HL-60 (cell line): ENCODE measurements at regions not wholly inside any gene's neighbourhood (a gene's known extent, or its start where the extent isn't known, plus 50 kb on each side); places are given as distances from the start of the nearest gene placed in this dataset.

Experiments
- POLR2AphosphoS5 ChIP-seq: IDR thresholded peaks from 2 replicates; pipeline ENCODE4 v1.6.1; 2012; ENCODE audit warnings: low read depth
- TF ChIP-seq, protein P1 (sequence below): IDR thresholded peaks from one replicate; pipeline ENCODE4 v1.5.1; 2011; ENCODE audit warnings: low read length, control low read depth, inconsistent platforms; ENCODE audit not compliant: insufficient read depth

GRCh38 chr2:70385966-70386595, 84.2 kb upstream of the FAM136A start:
- TF ChIP-seq, protein P1, sequence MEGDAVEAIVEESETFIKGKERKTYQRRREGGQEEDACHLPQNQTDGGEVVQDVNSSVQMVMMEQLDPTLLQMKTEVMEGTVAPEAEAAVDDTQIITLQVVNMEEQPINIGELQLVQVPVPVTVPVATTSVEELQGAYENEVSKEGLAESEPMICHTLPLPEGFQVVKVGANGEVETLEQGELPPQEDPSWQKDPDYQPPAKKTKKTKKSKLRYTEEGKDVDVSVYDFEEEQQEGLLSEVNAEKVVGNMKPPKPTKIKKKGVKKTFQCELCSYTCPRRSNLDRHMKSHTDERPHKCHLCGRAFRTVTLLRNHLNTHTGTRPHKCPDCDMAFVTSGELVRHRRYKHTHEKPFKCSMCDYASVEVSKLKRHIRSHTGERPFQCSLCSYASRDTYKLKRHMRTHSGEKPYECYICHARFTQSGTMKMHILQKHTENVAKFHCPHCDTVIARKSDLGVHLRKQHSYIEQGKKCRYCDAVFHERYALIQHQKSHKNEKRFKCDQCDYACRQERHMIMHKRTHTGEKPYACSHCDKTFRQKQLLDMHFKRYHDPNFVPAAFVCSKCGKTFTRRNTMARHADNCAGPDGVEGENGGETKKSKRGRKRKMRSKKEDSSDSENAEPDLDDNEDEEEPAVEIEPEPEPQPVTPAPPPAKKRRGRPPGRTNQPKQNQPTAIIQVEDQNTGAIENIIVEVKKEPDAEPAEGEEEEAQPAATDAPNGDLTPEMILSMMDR, result no peak
- TF ChIP-seq POLR2AphosphoS5, result no peak
